H9 (cell line): ENCODE measurements at regions not wholly inside any gene's neighbourhood (a gene's known extent, or its start where the extent isn't known, plus 50 kb on each side); places are given as distances from the start of the nearest gene placed in this dataset.

ENCODE experiments used
- DNase-seq: peaks from one replicate; pipeline ENCODE4 v3.0.0-alpha.2; 2017
- H2AFZ ChIP-seq: one replicate; pipeline ENCODE4 v1.6.1; 2013; ENCODE audit warnings: mild to moderate bottlenecking, low read length, control low read depth, moderate library complexity
- H2AK5ac ChIP-seq: 2 replicates; pipeline ENCODE4 v1.6.1; 2013; ENCODE audit warnings: low read length, control low read depth, mixed read lengths; ENCODE audit not compliant: insufficient read length
- H2BK120ac ChIP-seq: one replicate; pipeline ENCODE4 v1.6.1; 2013; ENCODE audit warnings: low read depth, mild to moderate bottlenecking, low read length, control low read depth, inconsistent platforms; ENCODE audit not compliant: poor library complexity, severe bottlenecking
- H2BK12ac ChIP-seq: 2 replicates; pipeline ENCODE4 v1.6.1; 2013; ENCODE audit warnings: low read length, control low read depth, mixed read lengths, low read depth; ENCODE audit not compliant: insufficient read length
- H2BK15ac ChIP-seq: 2 replicates; pipeline ENCODE4 v1.6.1; 2013; ENCODE audit warnings: low read depth, low read length, control low read depth
- H2BK20ac ChIP-seq: one replicate; pipeline ENCODE4 v1.6.1; 2013; ENCODE audit warnings: low read depth, mild to moderate bottlenecking, low read length, control low read depth, inconsistent platforms; ENCODE audit not compliant: poor library complexity, severe bottlenecking
- H2BK5ac ChIP-seq: 2 replicates; pipeline ENCODE4 v1.6.1; 2013; ENCODE audit warnings: low read length, control low read depth, mixed read lengths; ENCODE audit not compliant: insufficient read length
- H3K14ac ChIP-seq: 2 replicates; pipeline ENCODE4 v1.6.1; 2013; ENCODE audit warnings: low read length, control low read depth; ENCODE audit not compliant: insufficient read depth
- H3K18ac ChIP-seq: 2 replicates; pipeline ENCODE4 v1.6.1; 2013; ENCODE audit warnings: low read depth, mild to moderate bottlenecking, mixed read lengths, low read length, control low read depth; ENCODE audit not compliant: insufficient read length
- H3K23ac ChIP-seq: 2 replicates; pipeline ENCODE4 v1.6.1; 2013; ENCODE audit warnings: low read length, control low read depth, mixed read lengths, low read depth; ENCODE audit not compliant: insufficient read length
- H3K23me2 ChIP-seq: 2 replicates; pipeline ENCODE4 v1.6.1; 2013; ENCODE audit warnings: low read depth, mild to moderate bottlenecking, mixed read lengths, low read length, control low read depth; ENCODE audit not compliant: insufficient read length, poor library complexity, severe bottlenecking
- H3K27ac ChIP-seq: 2 replicates; pipeline ENCODE4 v1.5.1; 2013; ENCODE audit warnings: low read length, control low read depth, mixed read lengths, low read depth; ENCODE audit not compliant: insufficient read length
- H3K27me3 ChIP-seq: 2 replicates; pipeline ENCODE4 v1.6.1; 2013; ENCODE audit warnings: low read length, control low read depth, inconsistent platforms; ENCODE audit not compliant: insufficient read depth
- H3K4ac ChIP-seq: 2 replicates; pipeline ENCODE4 v1.6.1; 2013; ENCODE audit warnings: low read depth, mild to moderate bottlenecking, control low read depth, inconsistent platforms, low read length, moderate library complexity
- H3K4me1 ChIP-seq: 2 replicates; pipeline ENCODE4 v1.6.1; 2013; ENCODE audit warnings: low read length, control low read depth, inconsistent platforms; ENCODE audit not compliant: insufficient read depth
- H3K4me2 ChIP-seq: 2 replicates; pipeline ENCODE4 v1.6.1; 2013; ENCODE audit warnings: low read length, control low read depth, mixed read lengths; ENCODE audit not compliant: insufficient read length, insufficient read depth
- H3K56ac ChIP-seq: 2 replicates; pipeline ENCODE4 v1.6.1; 2013; ENCODE audit warnings: low read depth, mild to moderate bottlenecking, mixed read lengths, low read length, control low read depth; ENCODE audit not compliant: insufficient read length
- H3K79me1 ChIP-seq: 2 replicates; pipeline ENCODE4 v1.6.1; 2013; ENCODE audit warnings: low read depth, mild to moderate bottlenecking, moderate library complexity, low read length, control low read depth, inconsistent platforms; ENCODE audit not compliant: insufficient read depth, poor library complexity, severe bottlenecking
- H3K79me2 ChIP-seq: 2 replicates; pipeline ENCODE4 v1.6.1; 2013; ENCODE audit warnings: low read length, control low read depth, inconsistent platforms; ENCODE audit not compliant: insufficient read depth
- H3K9ac ChIP-seq: 2 replicates; pipeline ENCODE4 v1.6.1; 2013; ENCODE audit warnings: low read length, control low read depth, mixed read lengths; ENCODE audit not compliant: insufficient read length; ENCODE audit errors: extremely low read depth
- H3K9me3 ChIP-seq: one replicate; pipeline ENCODE4 v1.6.1; 2013; ENCODE audit warnings: low read depth, low read length, inconsistent platforms; ENCODE audit not compliant: control insufficient read depth
- H3T11ph ChIP-seq: one replicate; pipeline ENCODE4 v1.6.1; 2013; ENCODE audit warnings: mild to moderate bottlenecking, low read length, control low read depth, inconsistent platforms
- H4K20me1 ChIP-seq: one replicate; pipeline ENCODE4 v1.6.1; 2013; ENCODE audit not compliant: control insufficient read depth, insufficient read length, insufficient read depth
- H4K5ac ChIP-seq: 2 replicates; pipeline ENCODE4 v1.6.1; 2013; ENCODE audit warnings: low read depth, mild to moderate bottlenecking, mixed read lengths, low read length, control low read depth; ENCODE audit not compliant: insufficient read length
- H4K8ac ChIP-seq: replicated peaks from 2 replicates; pipeline ENCODE4 v1.6.1; 2013; ENCODE audit warnings: low read length, control low read depth, mixed read lengths, low read depth; ENCODE audit not compliant: insufficient read length
- H4K91ac ChIP-seq: 2 replicates; pipeline ENCODE4 v1.6.1; 2013; ENCODE audit warnings: low read depth, mild to moderate bottlenecking, moderate library complexity, mixed read lengths, low read length, control low read depth; ENCODE audit not compliant: insufficient read length
- H3K27ac Mint-ChIP-seq, 3 experiments: 2 replicates in 2 of 3; 3 replicates in 1 of 3; pipeline ENCODE4 v1.8.0; 2020 to 2021; ENCODE audit warnings: mixed read lengths in 3 of 3, mild to moderate bottlenecking in 1 of 3, moderate library complexity in 1 of 3
- H3K27me3 Mint-ChIP-seq: 2 replicates; pipeline ENCODE4 v1.8.0; 2021; ENCODE audit warnings: low read depth, mild to moderate bottlenecking, moderate library complexity, mixed read lengths
- H3K36me3 Mint-ChIP-seq, 3 experiments: 2 replicates in 2 of 3; 3 replicates in 1 of 3; pipeline ENCODE4 v1.8.0; 2020 to 2021; ENCODE audit warnings: low read depth in 3 of 3, mixed read lengths in 3 of 3; ENCODE audit not compliant: insufficient read depth in 1 of 3
- H3K4me1 Mint-ChIP-seq, 2 experiments: 2 replicates each; pipeline ENCODE4 v1.8.0; 2020; ENCODE audit warnings: mixed read lengths in 2 of 2
- H3K4me3 Mint-ChIP-seq, 2 experiments: 2 replicates in 1 of 2; 3 replicates in 1 of 2; pipeline ENCODE4 v1.8.0; 2020 to 2021; ENCODE audit warnings: mild to moderate bottlenecking in 2 of 2, mixed read lengths in 2 of 2, moderate library complexity in 1 of 2
- H3K9me3 Mint-ChIP-seq, 2 experiments: 2 replicates in 1 of 2; 3 replicates in 1 of 2; pipeline ENCODE4 v1.8.0; 2020; ENCODE audit warnings: mild to moderate bottlenecking in 2 of 2, mixed read lengths in 2 of 2, moderate library complexity in 1 of 2
- WGBS: extraction: QIAGEN DNeasy Blood & Tissue Kit; methylation state at CpG from one replicate; pipeline ENCODE4 v1.1.7; 2013; ENCODE audit warnings: missing lambda C conversion rate, low lambda C conversion rate, mixed read lengths; ENCODE audit not compliant: insufficient read length; ENCODE audit errors: extremely low coverage; 5-methylcytosine and 5-hydroxymethylcytosine counted together
- TF ChIP-seq, protein P1 (sequence below): fragments of 200-600 bp; sonication (generic); conservative IDR thresholded peaks from 3 replicates; pipeline ENCODE4 v1.8.0; 2021; ENCODE audit warnings: antibody characterized with exemption, mild to moderate bottlenecking

DNA sequence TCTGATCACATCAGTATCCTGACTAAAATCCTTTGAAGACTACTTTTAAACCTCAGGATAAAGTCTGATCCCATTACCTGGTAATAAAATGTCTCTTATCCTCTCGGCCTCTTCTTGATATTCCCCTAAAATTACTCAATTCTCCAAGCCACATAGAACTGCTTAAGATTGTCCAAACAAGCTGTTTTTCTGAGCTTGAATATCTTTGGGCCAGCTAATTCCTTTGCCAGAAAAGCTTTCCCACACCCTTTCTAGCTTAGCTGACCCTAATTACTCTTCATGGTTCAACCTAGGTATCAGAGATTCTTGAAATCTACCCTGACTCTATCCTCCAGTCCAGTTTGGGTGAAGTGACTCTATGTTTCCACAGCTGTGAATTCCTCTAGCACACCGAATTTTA lies 328.6 kb downstream of the CRPPA start:
- Histone ChIP-seq H3K23ac (no peak overlapping the region), H3K27me3 (no peaks in the 10 kb centered on the region), H3K79me2 (no peaks in the 10 kb centered on the region), H3K9ac (no peak overlapping the region), H3K18ac (no peak overlapping the region), H3K14ac (no peak overlapping the region), H4K20me1 (no peaks in the 10 kb centered on the region), H2AK5ac (no peak overlapping the region), H3K4me2 (no peak overlapping the region), H4K8ac (no peak overlapping the region), H2BK5ac (no peak overlapping the region), H3K79me1 (no peaks in the 10 kb centered on the region), H2BK20ac (no peak overlapping the region), H3K4me1 (no peaks in the 10 kb centered on the region), H3T11ph (no peak overlapping the region), H2BK12ac (no peak overlapping the region), H2BK15ac (no peak overlapping the region), H3K56ac (no peak overlapping the region), H2AFZ (no peak overlapping the region), H4K91ac (no peak overlapping the region), H4K5ac (no peak overlapping the region), H3K9me3 (no peaks in the 10 kb centered on the region), H3K23me2 (no peaks in the 10 kb centered on the region), H2BK120ac (no peak overlapping the region), H3K27ac (no peak overlapping the region), H3K4ac (no peak overlapping the region)
- Mint-ChIP-seq H3K27me3 (no peaks in the 10 kb centered on the region), H3K9me3 (no peaks in the 10 kb centered on the region), H3K27ac (no peak overlapping the region), H3K4me1 (peaks cover 7% of the 10 kb centered on the region in 2 experiments; a peak in 3 of 4 replicates), H3K4me3 (no peak overlapping the region), H3K36me3 (no peaks in the 10 kb centered on the region)
- TF ChIP-seq, protein P1, sequence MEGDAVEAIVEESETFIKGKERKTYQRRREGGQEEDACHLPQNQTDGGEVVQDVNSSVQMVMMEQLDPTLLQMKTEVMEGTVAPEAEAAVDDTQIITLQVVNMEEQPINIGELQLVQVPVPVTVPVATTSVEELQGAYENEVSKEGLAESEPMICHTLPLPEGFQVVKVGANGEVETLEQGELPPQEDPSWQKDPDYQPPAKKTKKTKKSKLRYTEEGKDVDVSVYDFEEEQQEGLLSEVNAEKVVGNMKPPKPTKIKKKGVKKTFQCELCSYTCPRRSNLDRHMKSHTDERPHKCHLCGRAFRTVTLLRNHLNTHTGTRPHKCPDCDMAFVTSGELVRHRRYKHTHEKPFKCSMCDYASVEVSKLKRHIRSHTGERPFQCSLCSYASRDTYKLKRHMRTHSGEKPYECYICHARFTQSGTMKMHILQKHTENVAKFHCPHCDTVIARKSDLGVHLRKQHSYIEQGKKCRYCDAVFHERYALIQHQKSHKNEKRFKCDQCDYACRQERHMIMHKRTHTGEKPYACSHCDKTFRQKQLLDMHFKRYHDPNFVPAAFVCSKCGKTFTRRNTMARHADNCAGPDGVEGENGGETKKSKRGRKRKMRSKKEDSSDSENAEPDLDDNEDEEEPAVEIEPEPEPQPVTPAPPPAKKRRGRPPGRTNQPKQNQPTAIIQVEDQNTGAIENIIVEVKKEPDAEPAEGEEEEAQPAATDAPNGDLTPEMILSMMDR, result no peak
- WGBS, result no CpG with 5 or more reads among the region's 2 CpGs
- DNase-seq, result no peak
